ENCODE measurements at regions not wholly inside any gene's neighbourhood (a gene's known extent, or its start where the extent isn't known, plus 50 kb on each side); places are given as distances from the start of the nearest gene placed in this dataset.
"Not testable (repeated sequence)": the region's sequence is repeated elsewhere in the genome, so short reads cannot be mapped to it uniquely, and the experiment has no call there.

- no peak for DNase-seq
These were observed 232.4 kb downstream of the AEBP2 start for GRCh38 chr12:19671695-19672094.

- DNase-seq: no peak
These were observed 235.1 kb downstream of the AEBP2 start for GRCh38 chr12:19674437-19674836.

GRCh38 chr12:19675361-19675760 is 236.1 kb downstream of the AEBP2 start:
- no peak for DNase-seq

- DNase-seq: not testable (repeated sequence)
These were observed 239.2 kb downstream of the AEBP2 start for GRCh38 chr12:19678501-19678900.

GRCh38 chr12:19681007-19681406 is 241.7 kb downstream of the AEBP2 start:
- no peak for DNase-seq

- no peak for DNase-seq
These were observed 244.1 kb downstream of the AEBP2 start for GRCh38 chr12:19683178-19683927.

- DNase-seq: no peak
These were observed 248.1 kb downstream of the AEBP2 start for GRCh38 chr12:19687371-19687770.

GRCh38 chr12:19688532-19688931 is 249.2 kb downstream of the AEBP2 start:
- no peak for DNase-seq

GRCh38 chr12:19689226-19689625 is 249.9 kb downstream of the AEBP2 start:
- DNase-seq: no peak

GRCh38 chr12:19689801-19690472 is 250.6 kb downstream of the AEBP2 start:
- DNase-seq: no peak

GRCh38 chr12:19692091-19692490 is 252.8 kb downstream of the AEBP2 start:
- no peak for DNase-seq

- no peak for DNase-seq
These were observed 253.3 kb downstream of the AEBP2 start for GRCh38 chr12:19692566-19692965.

GRCh38 chr12:19694627-19695026 is 255.3 kb downstream of the AEBP2 start:
- no peak for DNase-seq

- no peak for DNase-seq
These were observed 256.2 kb downstream of the AEBP2 start for GRCh38 chr12:19695244-19696098.

- no peak for DNase-seq
These were observed 261.7 kb downstream of the AEBP2 start for GRCh38 chr12:19700969-19701368.

GRCh38 chr12:19704966-19705365 is 265.7 kb downstream of the AEBP2 start:
- no peak for DNase-seq

- no peak for DNase-seq
These were observed 267.6 kb downstream of the AEBP2 start for GRCh38 chr12:19706936-19707335.

- no peak for DNase-seq
These were observed 268.7 kb downstream of the AEBP2 start for GRCh38 chr12:19707948-19708409.

GRCh38 chr12:19709889-19710288 is 270.6 kb downstream of the AEBP2 start:
- DNase-seq: no peak

GRCh38 chr12:19710811-19711793 is 271.8 kb downstream of the AEBP2 start:
- DNase-seq: no peak

- DNase-seq: no peak
These were observed 272.7 kb downstream of the AEBP2 start for GRCh38 chr12:19712041-19712440.

- no peak for DNase-seq
These were observed 279.1 kb downstream of the AEBP2 start for GRCh38 chr12:19718401-19718800.

Measured in GOT3 (cell line).